H9 (cell line): ENCODE measurements at regions not wholly inside any gene's neighbourhood (a gene's known extent, or its start where the extent isn't known, plus 50 kb on each side); places are given as distances from the start of the nearest gene placed in this dataset.

Source experiments
- DNase-seq: peaks from one replicate; pipeline ENCODE4 v3.0.0-alpha.2; 2017
- H2AFZ ChIP-seq: one replicate; pipeline ENCODE4 v1.6.1; 2013; ENCODE audit warnings: mild to moderate bottlenecking, low read length, control low read depth, moderate library complexity
- H2AK5ac ChIP-seq: 2 replicates; pipeline ENCODE4 v1.6.1; 2013; ENCODE audit warnings: low read length, control low read depth, mixed read lengths; ENCODE audit not compliant: insufficient read length
- H2BK120ac ChIP-seq: one replicate; pipeline ENCODE4 v1.6.1; 2013; ENCODE audit warnings: low read depth, mild to moderate bottlenecking, low read length, control low read depth, inconsistent platforms; ENCODE audit not compliant: poor library complexity, severe bottlenecking
- H2BK12ac ChIP-seq: 2 replicates; pipeline ENCODE4 v1.6.1; 2013; ENCODE audit warnings: low read length, control low read depth, mixed read lengths, low read depth; ENCODE audit not compliant: insufficient read length
- H2BK15ac ChIP-seq: 2 replicates; pipeline ENCODE4 v1.6.1; 2013; ENCODE audit warnings: low read depth, low read length, control low read depth
- H2BK20ac ChIP-seq: one replicate; pipeline ENCODE4 v1.6.1; 2013; ENCODE audit warnings: low read depth, mild to moderate bottlenecking, low read length, control low read depth, inconsistent platforms; ENCODE audit not compliant: poor library complexity, severe bottlenecking
- H2BK5ac ChIP-seq: 2 replicates; pipeline ENCODE4 v1.6.1; 2013; ENCODE audit warnings: low read length, control low read depth, mixed read lengths; ENCODE audit not compliant: insufficient read length
- H3K14ac ChIP-seq: 2 replicates; pipeline ENCODE4 v1.6.1; 2013; ENCODE audit warnings: low read length, control low read depth; ENCODE audit not compliant: insufficient read depth
- H3K18ac ChIP-seq: 2 replicates; pipeline ENCODE4 v1.6.1; 2013; ENCODE audit warnings: low read depth, mild to moderate bottlenecking, mixed read lengths, low read length, control low read depth; ENCODE audit not compliant: insufficient read length
- H3K23ac ChIP-seq: 2 replicates; pipeline ENCODE4 v1.6.1; 2013; ENCODE audit warnings: low read length, control low read depth, mixed read lengths, low read depth; ENCODE audit not compliant: insufficient read length
- H3K23me2 ChIP-seq: 2 replicates; pipeline ENCODE4 v1.6.1; 2013; ENCODE audit warnings: low read depth, mild to moderate bottlenecking, mixed read lengths, low read length, control low read depth; ENCODE audit not compliant: insufficient read length, poor library complexity, severe bottlenecking
- H3K27ac ChIP-seq: 2 replicates; pipeline ENCODE4 v1.5.1; 2013; ENCODE audit warnings: low read length, control low read depth, mixed read lengths, low read depth; ENCODE audit not compliant: insufficient read length
- H3K27me3 ChIP-seq: 2 replicates; pipeline ENCODE4 v1.6.1; 2013; ENCODE audit warnings: low read length, control low read depth, inconsistent platforms; ENCODE audit not compliant: insufficient read depth
- H3K4ac ChIP-seq: 2 replicates; pipeline ENCODE4 v1.6.1; 2013; ENCODE audit warnings: low read depth, mild to moderate bottlenecking, control low read depth, inconsistent platforms, low read length, moderate library complexity
- H3K4me1 ChIP-seq: 2 replicates; pipeline ENCODE4 v1.6.1; 2013; ENCODE audit warnings: low read length, control low read depth, inconsistent platforms; ENCODE audit not compliant: insufficient read depth
- H3K4me2 ChIP-seq: 2 replicates; pipeline ENCODE4 v1.6.1; 2013; ENCODE audit warnings: low read length, control low read depth, mixed read lengths; ENCODE audit not compliant: insufficient read length, insufficient read depth
- H3K56ac ChIP-seq: 2 replicates; pipeline ENCODE4 v1.6.1; 2013; ENCODE audit warnings: low read depth, mild to moderate bottlenecking, mixed read lengths, low read length, control low read depth; ENCODE audit not compliant: insufficient read length
- H3K79me1 ChIP-seq: 2 replicates; pipeline ENCODE4 v1.6.1; 2013; ENCODE audit warnings: low read depth, mild to moderate bottlenecking, moderate library complexity, low read length, control low read depth, inconsistent platforms; ENCODE audit not compliant: insufficient read depth, poor library complexity, severe bottlenecking
- H3K79me2 ChIP-seq: 2 replicates; pipeline ENCODE4 v1.6.1; 2013; ENCODE audit warnings: low read length, control low read depth, inconsistent platforms; ENCODE audit not compliant: insufficient read depth
- H3K9ac ChIP-seq: 2 replicates; pipeline ENCODE4 v1.6.1; 2013; ENCODE audit warnings: low read length, control low read depth, mixed read lengths; ENCODE audit not compliant: insufficient read length; ENCODE audit errors: extremely low read depth
- H3K9me3 ChIP-seq: one replicate; pipeline ENCODE4 v1.6.1; 2013; ENCODE audit warnings: low read depth, low read length, inconsistent platforms; ENCODE audit not compliant: control insufficient read depth
- H3T11ph ChIP-seq: one replicate; pipeline ENCODE4 v1.6.1; 2013; ENCODE audit warnings: mild to moderate bottlenecking, low read length, control low read depth, inconsistent platforms
- H4K20me1 ChIP-seq: one replicate; pipeline ENCODE4 v1.6.1; 2013; ENCODE audit not compliant: control insufficient read depth, insufficient read length, insufficient read depth
- H4K5ac ChIP-seq: 2 replicates; pipeline ENCODE4 v1.6.1; 2013; ENCODE audit warnings: low read depth, mild to moderate bottlenecking, mixed read lengths, low read length, control low read depth; ENCODE audit not compliant: insufficient read length
- H4K8ac ChIP-seq: replicated peaks from 2 replicates; pipeline ENCODE4 v1.6.1; 2013; ENCODE audit warnings: low read length, control low read depth, mixed read lengths, low read depth; ENCODE audit not compliant: insufficient read length
- H4K91ac ChIP-seq: 2 replicates; pipeline ENCODE4 v1.6.1; 2013; ENCODE audit warnings: low read depth, mild to moderate bottlenecking, moderate library complexity, mixed read lengths, low read length, control low read depth; ENCODE audit not compliant: insufficient read length
- H3K27ac Mint-ChIP-seq, 3 experiments: 2 replicates in 2 of 3; 3 replicates in 1 of 3; pipeline ENCODE4 v1.8.0; 2020 to 2021; ENCODE audit warnings: mixed read lengths in 3 of 3, mild to moderate bottlenecking in 1 of 3, moderate library complexity in 1 of 3
- H3K27me3 Mint-ChIP-seq: 2 replicates; pipeline ENCODE4 v1.8.0; 2021; ENCODE audit warnings: low read depth, mild to moderate bottlenecking, moderate library complexity, mixed read lengths
- H3K36me3 Mint-ChIP-seq, 3 experiments: 2 replicates in 2 of 3; 3 replicates in 1 of 3; pipeline ENCODE4 v1.8.0; 2020 to 2021; ENCODE audit warnings: low read depth in 3 of 3, mixed read lengths in 3 of 3; ENCODE audit not compliant: insufficient read depth in 1 of 3
- H3K4me1 Mint-ChIP-seq, 2 experiments: 2 replicates each; pipeline ENCODE4 v1.8.0; 2020; ENCODE audit warnings: mixed read lengths in 2 of 2
- H3K4me3 Mint-ChIP-seq, 2 experiments: 2 replicates in 1 of 2; 3 replicates in 1 of 2; pipeline ENCODE4 v1.8.0; 2020 to 2021; ENCODE audit warnings: mild to moderate bottlenecking in 2 of 2, mixed read lengths in 2 of 2, moderate library complexity in 1 of 2
- H3K9me3 Mint-ChIP-seq, 2 experiments: 2 replicates in 1 of 2; 3 replicates in 1 of 2; pipeline ENCODE4 v1.8.0; 2020; ENCODE audit warnings: mild to moderate bottlenecking in 2 of 2, mixed read lengths in 2 of 2, moderate library complexity in 1 of 2
- CTCF ChIP-seq: fragments of 200-600 bp; sonication (generic); conservative IDR thresholded peaks from 3 replicates; pipeline ENCODE4 v1.8.0; 2021; ENCODE audit warnings: antibody characterized with exemption, mild to moderate bottlenecking
- WGBS: extraction: QIAGEN DNeasy Blood & Tissue Kit; methylation state at CpG from one replicate; pipeline ENCODE4 v1.1.7; 2013; ENCODE audit warnings: missing lambda C conversion rate, low lambda C conversion rate, mixed read lengths; ENCODE audit not compliant: insufficient read length; ENCODE audit errors: extremely low coverage; 5-methylcytosine and 5-hydroxymethylcytosine counted together

GRCh38 chr12:111035578-111036301, 115.4 kb upstream of the MYL2 start:
- Histone ChIP-seq H3K18ac (no peak overlapping the region), H3K27me3 (peaks cover 11% of the 10 kb centered on the region; the same call in 1 of the 2 replicates), H3K79me1 (no peaks in the 10 kb centered on the region), H4K5ac (no peak overlapping the region), H3K4me1 (no peaks in the 10 kb centered on the region; the same call in 1 of the 2 replicates), H2BK20ac (no peak overlapping the region), H3K9me3 (no peaks in the 10 kb centered on the region), H3K56ac (no peak overlapping the region), H3K4ac (no peak overlapping the region), H3K79me2 (no peaks in the 10 kb centered on the region; the same call in 1 of the 2 replicates), H4K8ac (no peak overlapping the region), H3K23me2 (peaks cover 22% of the 10 kb centered on the region), H3K14ac (peak overlapping the region; percentile 71; the same call in 1 of the 2 replicates), H4K20me1 (no peaks in the 10 kb centered on the region), H3K23ac (no peak overlapping the region), H3K27ac (no peak overlapping the region), H2BK15ac (no peak overlapping the region), H2BK12ac (no peak overlapping the region), H2AFZ (no peak overlapping the region), H2BK5ac (no peak overlapping the region), H2AK5ac (no peak overlapping the region), H2BK120ac (no peak overlapping the region), H3K4me2 (peak overlapping the region; percentile 84), H3K9ac (peak overlapping the region; percentile 56), H3T11ph (no peak overlapping the region), H4K91ac (no peak overlapping the region)
- Mint-ChIP-seq H3K36me3 (peaks cover 0 to 6% (median 3%) of the 10 kb centered on the region in 3 experiments; a peak in 3 of 7 replicates), H3K9me3 (no peaks in the 10 kb centered on the region; a peak in 1 of 5 replicates), H3K4me3 (peak overlapping the region; percentile 76 to 93), H3K4me1 (peaks cover 25 to 35% of the 10 kb centered on the region in 2 experiments), H3K27me3 (peaks cover 51% of the 10 kb centered on the region), H3K27ac (no peak overlapping the region; a peak in 2 of 7 replicates)
- TF ChIP-seq CTCF = no peak
- no CpG with 5 or more reads among the region's 36 CpGs for WGBS
- peak; percentile 55 for DNase-seq
